ENCODE measurements at regions not wholly inside any gene's neighbourhood (a gene's known extent, or its start where the extent isn't known, plus 50 kb on each side); places are given as distances from the start of the nearest gene placed in this dataset.

- H3K9me2 ChIP-seq (ENCODE audit: insufficient read depth) = no peaks in the 10 kb centered on the region
- no peaks in the 10 kb centered on the region for H3K79me2 ChIP-seq (ENCODE audit: insufficient read depth, low read length)
- H3K4me3 ChIP-seq (replicated peaks in 1 of 2; ENCODE audit: low read depth in 1 of 2, low read length in 2 of 2) = no peak overlapping the region
- no peaks in the 10 kb centered on the region for H4K20me1 ChIP-seq (ENCODE audit: insufficient read depth)
- ATAC-seq (no peak), DNase-seq (ENCODE audit: low read depth, low spot score) (no peak)
- TF ChIP-seq ZNF274 (IDR thresholded peaks at IDR 0.05; ENCODE audit: low read depth, low read length) = no peak
- TF ChIP-seq POLR2AphosphoS5 (IDR thresholded peaks at IDR 0.05; ENCODE audit: low read depth, low read length) = no peak
- intact Hi-C loops (cut with micrococcal nuclease) = no loop called here
- ChIA-PET RAD21 (ENCODE audit: low non-redundant PET in 1 of 2, low total read pairs in 2 of 2, uncharacterized antibody in 2 of 2, unreplicated experiment in 2 of 2) (no interaction called here), POLR2A (no interaction called here), CTCF (no interaction called here)
- peaks cover 0 to 3% of the 10 kb centered on the region in 2 experiments; a peak in 1 of 4 replicates for H3K4me1 ChIP-seq (ENCODE audit: control insufficient read depth in 1 of 2, insufficient read depth in 2 of 2, low read length in 2 of 2)
- no peak overlapping the region for H2AFZ ChIP-seq (ENCODE audit: low read depth, low read length, poor library complexity, severe bottlenecking)
- H3K9me3 ChIP-seq (ENCODE audit: control insufficient read depth in 1 of 2, insufficient read depth in 1 of 2, low read depth in 1 of 2, low read length in 2 of 2) = peaks cover 6 to 12% of the 10 kb centered on the region in 2 experiments; a peak in 2 of 4 replicates
- H3K27me3 ChIP-seq (ENCODE audit: insufficient read depth, low read length) = no peaks in the 10 kb centered on the region
- BruUV-seq (replicated peaks) = no TSS peak
- H3K9ac ChIP-seq (ENCODE audit: low read length) = no peak overlapping the region
- no peak overlapping the region for H3K4me2 ChIP-seq (ENCODE audit: low read length)
- no peak overlapping the region for H3K27ac ChIP-seq (ENCODE audit: low read depth, low read length)
- H3K36me3 ChIP-seq (ENCODE audit: control insufficient read depth in 1 of 2, insufficient read depth in 2 of 2, low read length in 2 of 2) = no peaks in the 10 kb centered on the region
Observed at GRCh38 chr10:124267911-124268549, 150.7 kb downstream of the OAT start.

GRCh38 chr10:124267231-124267885 lies 151.4 kb downstream of the OAT start:
- Histone ChIP-seq H3K4me3 (replicated peaks in 1 of 2; ENCODE audit: low read depth in 1 of 2, low read length in 2 of 2) (no peak overlapping the region), H3K9me3 (ENCODE audit: control insufficient read depth in 1 of 2, insufficient read depth in 1 of 2, low read depth in 1 of 2, low read length in 2 of 2) (peaks cover 1 to 7% of the 10 kb centered on the region in 2 experiments; a peak in 2 of 4 replicates), H3K27ac (ENCODE audit: low read depth, low read length) (no peak overlapping the region; the same call in 1 of the 2 replicates), H3K27me3 (ENCODE audit: insufficient read depth, low read length) (no peaks in the 10 kb centered on the region), H3K4me1 (ENCODE audit: control insufficient read depth in 1 of 2, insufficient read depth in 2 of 2, low read length in 2 of 2) (peaks cover 0 to 3% of the 10 kb centered on the region in 2 experiments; a peak in 1 of 4 replicates), H3K79me2 (ENCODE audit: insufficient read depth, low read length) (no peaks in the 10 kb centered on the region), H3K4me2 (ENCODE audit: low read length) (no peak overlapping the region), H3K9me2 (ENCODE audit: insufficient read depth) (no peaks in the 10 kb centered on the region), H3K36me3 (ENCODE audit: control insufficient read depth in 1 of 2, insufficient read depth in 2 of 2, low read length in 2 of 2) (no peaks in the 10 kb centered on the region), H4K20me1 (ENCODE audit: insufficient read depth) (no peaks in the 10 kb centered on the region), H2AFZ (ENCODE audit: low read depth, low read length, poor library complexity, severe bottlenecking) (no peak overlapping the region), H3K9ac (ENCODE audit: low read length) (no peak overlapping the region)
- DNase-seq (ENCODE audit: low read depth, low spot score) (no peak), ATAC-seq (no peak)
- intact Hi-C loops (cut with micrococcal nuclease) = no loop called here
- ChIA-PET POLR2A (no interaction called here), CTCF (no interaction called here), RAD21 (ENCODE audit: low non-redundant PET in 1 of 2, low total read pairs in 2 of 2, uncharacterized antibody in 2 of 2, unreplicated experiment in 2 of 2) (no interaction called here)
- TF ChIP-seq ZBTB33 (IDR thresholded peaks at IDR 0.05; ENCODE audit: extremely low read depth, insufficient replicate concordance, low read length) (no peak), FOSL1 (IDR thresholded peaks at IDR 0.05; ENCODE audit: low read depth) (no peak), JUND (IDR thresholded peaks at IDR 0.05) (no peak), ATF3 (IDR thresholded peaks at IDR 0.05) (no peak), EZH2 (IDR thresholded peaks at IDR 0.05) (no peak), CTCF (IDR thresholded peaks at IDR 0.05 in 2 of 3, conservative IDR thresholded peaks at IDR 0.05 in 1 of 3; ENCODE audit: borderline replicate concordance in 1 of 3, insufficient read depth in 1 of 3, low read depth in 2 of 3, low read length in 2 of 3) (no peak), EZH2phosphoT487 (IDR thresholded peaks at IDR 0.05; ENCODE audit: borderline replicate concordance) (no peak)
- no TSS peak for BruUV-seq (replicated peaks)
